ENCODE measurements at regions not wholly inside any gene's neighbourhood (a gene's known extent, or its start where the extent isn't known, plus 50 kb on each side); places are given as distances from the start of the nearest gene placed in this dataset.

GRCh38 chr2:103898561-103898960, 955.4 kb upstream of the POU3F3 start:
- no peak for TF ChIP-seq CREB1 (IDR thresholded peaks at IDR 0.05; ENCODE audit: low read depth)
- TF ChIP-seq, protein P1, sequence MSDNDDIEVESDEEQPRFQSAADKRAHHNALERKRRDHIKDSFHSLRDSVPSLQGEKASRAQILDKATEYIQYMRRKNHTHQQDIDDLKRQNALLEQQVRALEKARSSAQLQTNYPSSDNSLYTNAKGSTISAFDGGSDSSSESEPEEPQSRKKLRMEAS (IDR thresholded peaks at IDR 0.05), result no peak
- no peak for TF ChIP-seq FOXM1 (IDR thresholded peaks at IDR 0.05; ENCODE audit: borderline replicate concordance, low read depth)
- no peak for TF ChIP-seq TCF12 (IDR thresholded peaks at IDR 0.05; ENCODE audit: low read depth)
- TF ChIP-seq EP300 (IDR thresholded peaks at IDR 0.05; ENCODE audit: borderline replicate concordance), result no peak
- no peak for TF ChIP-seq CEBPB (IDR thresholded peaks at IDR 0.05)
- TF ChIP-seq, protein P2, sequence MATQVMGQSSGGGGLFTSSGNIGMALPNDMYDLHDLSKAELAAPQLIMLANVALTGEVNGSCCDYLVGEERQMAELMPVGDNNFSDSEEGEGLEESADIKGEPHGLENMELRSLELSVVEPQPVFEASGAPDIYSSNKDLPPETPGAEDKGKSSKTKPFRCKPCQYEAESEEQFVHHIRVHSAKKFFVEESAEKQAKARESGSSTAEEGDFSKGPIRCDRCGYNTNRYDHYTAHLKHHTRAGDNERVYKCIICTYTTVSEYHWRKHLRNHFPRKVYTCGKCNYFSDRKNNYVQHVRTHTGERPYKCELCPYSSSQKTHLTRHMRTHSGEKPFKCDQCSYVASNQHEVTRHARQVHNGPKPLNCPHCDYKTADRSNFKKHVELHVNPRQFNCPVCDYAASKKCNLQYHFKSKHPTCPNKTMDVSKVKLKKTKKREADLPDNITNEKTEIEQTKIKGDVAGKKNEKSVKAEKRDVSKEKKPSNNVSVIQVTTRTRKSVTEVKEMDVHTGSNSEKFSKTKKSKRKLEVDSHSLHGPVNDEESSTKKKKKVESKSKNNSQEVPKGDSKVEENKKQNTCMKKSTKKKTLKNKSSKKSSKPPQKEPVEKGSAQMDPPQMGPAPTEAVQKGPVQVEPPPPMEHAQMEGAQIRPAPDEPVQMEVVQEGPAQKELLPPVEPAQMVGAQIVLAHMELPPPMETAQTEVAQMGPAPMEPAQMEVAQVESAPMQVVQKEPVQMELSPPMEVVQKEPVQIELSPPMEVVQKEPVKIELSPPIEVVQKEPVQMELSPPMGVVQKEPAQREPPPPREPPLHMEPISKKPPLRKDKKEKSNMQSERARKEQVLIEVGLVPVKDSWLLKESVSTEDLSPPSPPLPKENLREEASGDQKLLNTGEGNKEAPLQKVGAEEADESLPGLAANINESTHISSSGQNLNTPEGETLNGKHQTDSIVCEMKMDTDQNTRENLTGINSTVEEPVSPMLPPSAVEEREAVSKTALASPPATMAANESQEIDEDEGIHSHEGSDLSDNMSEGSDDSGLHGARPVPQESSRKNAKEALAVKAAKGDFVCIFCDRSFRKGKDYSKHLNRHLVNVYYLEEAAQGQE (IDR thresholded peaks at IDR 0.05; ENCODE audit: low read depth), result no peak
- no peak for TF ChIP-seq TAF1 (IDR thresholded peaks at IDR 0.05; ENCODE audit: low read depth)
- no peak for TF ChIP-seq ZBTB7A (IDR thresholded peaks at IDR 0.05; ENCODE audit: low read depth)
- TF ChIP-seq RAD21 (IDR thresholded peaks at IDR 0.05; ENCODE audit: low read depth), result no peak
- TF ChIP-seq TEAD4 (IDR thresholded peaks at IDR 0.05), result no peak
- no peak for TF ChIP-seq USF1 (IDR thresholded peaks at IDR 0.05)
- TF ChIP-seq EGR1 (IDR thresholded peaks at IDR 0.05), result no peak
- no peak for TF ChIP-seq NFIC (IDR thresholded peaks at IDR 0.05)
- no peak for TF ChIP-seq YY1 (IDR thresholded peaks at IDR 0.05; ENCODE audit: low read depth)

DNA sequence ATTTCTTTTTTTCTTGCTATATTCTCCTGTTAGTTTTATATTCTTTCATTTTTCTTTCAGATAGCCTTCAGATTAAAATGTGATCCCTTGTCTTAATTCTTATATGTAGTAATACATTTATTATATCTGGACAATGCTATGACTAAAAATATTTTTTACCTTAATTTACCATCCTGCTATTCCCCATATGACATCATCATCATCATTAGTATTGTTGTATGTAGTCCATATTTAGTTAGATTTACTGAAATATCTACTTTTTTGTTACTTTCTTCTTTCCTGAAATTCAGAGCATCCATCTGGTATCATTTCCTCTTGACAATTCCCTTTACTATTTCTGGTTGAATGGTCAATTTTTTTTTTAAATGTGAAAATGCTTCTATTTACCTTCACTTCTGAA, 951.6 kb upstream of the POU3F3 start:
- TF ChIP-seq TEAD4 (IDR thresholded peaks at IDR 0.05), result no peak
- TF ChIP-seq NFIC (IDR thresholded peaks at IDR 0.05), result no peak
- no peak for TF ChIP-seq CEBPB (IDR thresholded peaks at IDR 0.05)
- TF ChIP-seq USF1 (IDR thresholded peaks at IDR 0.05), result no peak
- TF ChIP-seq TAF1 (IDR thresholded peaks at IDR 0.05; ENCODE audit: low read depth), result no peak
- TF ChIP-seq EP300 (IDR thresholded peaks at IDR 0.05; ENCODE audit: borderline replicate concordance), result no peak
- no peak for TF ChIP-seq YY1 (IDR thresholded peaks at IDR 0.05; ENCODE audit: low read depth)
- no peak for TF ChIP-seq RAD21 (IDR thresholded peaks at IDR 0.05; ENCODE audit: low read depth)
- no peak for TF ChIP-seq ZBTB7A (IDR thresholded peaks at IDR 0.05; ENCODE audit: low read depth)
- TF ChIP-seq FOXM1 (IDR thresholded peaks at IDR 0.05; ENCODE audit: borderline replicate concordance, low read depth), result no peak
- no peak for TF ChIP-seq TCF12 (IDR thresholded peaks at IDR 0.05; ENCODE audit: low read depth)
- no peak for TF ChIP-seq CREB1 (IDR thresholded peaks at IDR 0.05; ENCODE audit: low read depth)
- TF ChIP-seq, protein P2 (IDR thresholded peaks at IDR 0.05; ENCODE audit: low read depth), result no peak
- TF ChIP-seq EGR1 (IDR thresholded peaks at IDR 0.05), result no peak
- TF ChIP-seq, protein P1 (IDR thresholded peaks at IDR 0.05), result no peak

GRCh38 chr2:103921161-103921560, 932.8 kb upstream of the POU3F3 start:
- no peak for TF ChIP-seq EP300 (IDR thresholded peaks at IDR 0.05; ENCODE audit: borderline replicate concordance)
- no peak for TF ChIP-seq TAF1 (IDR thresholded peaks at IDR 0.05; ENCODE audit: low read depth)
- no peak for TF ChIP-seq YY1 (IDR thresholded peaks at IDR 0.05; ENCODE audit: low read depth)
- TF ChIP-seq TCF12 (IDR thresholded peaks at IDR 0.05; ENCODE audit: low read depth), result no peak
- TF ChIP-seq TEAD4 (IDR thresholded peaks at IDR 0.05), result no peak
- TF ChIP-seq, protein P1 (IDR thresholded peaks at IDR 0.05), result no peak
- TF ChIP-seq FOXM1 (IDR thresholded peaks at IDR 0.05; ENCODE audit: borderline replicate concordance, low read depth), result no peak
- no peak for TF ChIP-seq USF1 (IDR thresholded peaks at IDR 0.05)
- TF ChIP-seq RAD21 (IDR thresholded peaks at IDR 0.05; ENCODE audit: low read depth), result no peak
- no peak for TF ChIP-seq EGR1 (IDR thresholded peaks at IDR 0.05)
- TF ChIP-seq, protein P2 (IDR thresholded peaks at IDR 0.05; ENCODE audit: low read depth), result no peak
- TF ChIP-seq CREB1 (IDR thresholded peaks at IDR 0.05; ENCODE audit: low read depth), result no peak
- TF ChIP-seq ZBTB7A (IDR thresholded peaks at IDR 0.05; ENCODE audit: low read depth), result no peak
- TF ChIP-seq NFIC (IDR thresholded peaks at IDR 0.05), result no peak
- TF ChIP-seq CEBPB (IDR thresholded peaks at IDR 0.05), result no peak
